K562 (cell line): ENCODE measurements at regions not wholly inside any gene's neighbourhood (a gene's known extent, or its start where the extent isn't known, plus 50 kb on each side); places are given as distances from the start of the nearest gene placed in this dataset.

ENCODE experiments used
- ATAC-seq: fragments of 200-7000 bp; cut with Tn5 transposase; 3 replicates; pipeline ENCODE4 v1.9.1; 2020; ENCODE audit warnings: moderate library complexity
- BruUV-seq: library from RNA; stranded (reverse); fragments of 400-500 nt; replicated peaks from 2 replicates; lab custom pipeline; 2021; lab: Mats Ljungman, UMichigan
- CTCF ChIA-PET: fragments of 300-600 bp; formaldehyde crosslinking; extraction: SDS; loops from one replicate; lab custom pipeline; 2021; ENCODE audit warnings: low intra/inter-chr PET ratio; lab: Yijun Ruan, JAX
- POLR2A ChIA-PET: fragments of 300-600, 350-650 bp; sonication (Branson Sonifier 250); formaldehyde crosslinking; extraction: SDS; loops from one replicate; lab custom pipeline; 2021; ENCODE audit warnings: antibody characterized with exemption, inconsistent platforms; lab: Yijun Ruan, JAX
- DNase-seq, 4 experiments: peaks; one replicate each; pipeline versions ENCODE4 v3.0.0 to v3.0.0-alpha.2; 2011 to 2018; ENCODE audit warnings: low spot score in 3 of 4, mixed read lengths in 3 of 4; ENCODE audit errors: extremely low read depth in 1 of 4
- FAIRE-seq: peaks from 2 replicates; lab custom pipeline; 2011; peaks lifted over from hg19 to GRCh38; lab: Jason Lieb, UNC
- H2AFZ ChIP-seq: 2 replicates; pipeline ENCODE4 v1.6.0; 2011; ENCODE audit warnings: low read depth, low read length, control low read depth, inconsistent platforms
- H3K27ac ChIP-seq: fragments of 200-600 bp; 3 replicates; pipeline ENCODE4 v1.8.0; 2011; ENCODE audit warnings: low read depth, mild to moderate bottlenecking, control low read depth, inconsistent platforms, low read length, moderate library complexity, mixed read lengths; ENCODE audit errors: extremely low read depth
- H3K27me3 ChIP-seq, 2 experiments: fragments of 300-600 bp in 1 of 2; 2 replicates in 1 of 2; 3 replicates in 1 of 2; pipeline versions ENCODE4 v1.6.0 to v1.8.0; 2011; ENCODE audit warnings: inconsistent platforms in 2 of 2, low read length in 2 of 2, mild to moderate bottlenecking in 1 of 2, mixed read lengths in 1 of 2, moderate library complexity in 1 of 2; ENCODE audit not compliant: control insufficient read depth in 2 of 2, insufficient read depth in 2 of 2
- H3K36me3 ChIP-seq: fragments of 300-600 bp; 3 replicates; pipeline ENCODE4 v1.8.0; 2011; ENCODE audit warnings: mild to moderate bottlenecking, low read length, inconsistent platforms; ENCODE audit not compliant: control insufficient read depth, insufficient read depth
- H3K4me1 ChIP-seq, 2 experiments: fragments of 200-600 bp in 1 of 2; replicated peaks in 1 of 2; 2 replicates in 1 of 2; 3 replicates in 1 of 2; pipeline versions ENCODE4 v1.5.1 to v1.8.0; 2011; ENCODE audit warnings: inconsistent platforms in 2 of 2, low read length in 2 of 2, mild to moderate bottlenecking in 1 of 2, mixed read lengths in 1 of 2, moderate library complexity in 1 of 2; ENCODE audit not compliant: control insufficient read depth in 2 of 2, insufficient read depth in 2 of 2
- H3K4me2 ChIP-seq: 2 replicates; pipeline ENCODE4 v1.6.1; 2011; ENCODE audit warnings: low read length, control low read depth, inconsistent platforms, mixed read lengths; ENCODE audit not compliant: insufficient read depth
- H3K4me3 ChIP-seq: fragments of 200-600 bp; sonication (generic), shearing (Covaris generic); 2 replicates; pipeline ENCODE4 v1.5.1; 2016; ENCODE audit warnings: control low read depth, inconsistent platforms
- H3K79me2 ChIP-seq: fragments of 200-600 bp; 3 replicates; pipeline ENCODE4 v1.8.0; 2011; ENCODE audit warnings: low read length, inconsistent platforms; ENCODE audit not compliant: control insufficient read depth, insufficient read depth
- H3K9ac ChIP-seq, 2 experiments: 2 replicates each; pipeline versions ENCODE4 v1.6.0 to v1.6.1; 2011; ENCODE audit warnings: low read depth in 2 of 2, low read length in 2 of 2, control low read depth in 1 of 2, inconsistent platforms in 1 of 2, mild to moderate bottlenecking in 1 of 2, mixed read lengths in 1 of 2; ENCODE audit not compliant: insufficient read depth in 1 of 2
- H3K9me1 ChIP-seq: one replicate; pipeline ENCODE4 v1.6.0; 2011; ENCODE audit warnings: inconsistent platforms, mild to moderate bottlenecking, low read length, moderate library complexity; ENCODE audit not compliant: control insufficient read depth, insufficient read depth
- H3K9me3 ChIP-seq: replicated peaks from 2 replicates; pipeline ENCODE4 v1.5.1; 2011; ENCODE audit warnings: low read depth, low read length, inconsistent platforms; ENCODE audit not compliant: control insufficient read depth, insufficient read depth
- H4K20me1 ChIP-seq: replicated peaks from 2 replicates; pipeline ENCODE4 v1.6.1; 2011; ENCODE audit warnings: low read length, inconsistent platforms, mixed read lengths; ENCODE audit not compliant: control insufficient read depth, insufficient read depth
- ATF1 ChIP-seq, 2 experiments: fragments of 450-650 bp in 1 of 2; IDR thresholded peaks; 2 replicates each; pipeline ENCODE4 v1.6.1; 2016; ENCODE audit warnings: missing compliant biosample characterization in 1 of 2, missing genetic modification characterization in 1 of 2
- BRD9 ChIP-seq: fragments of 450-650 bp; IDR thresholded peaks from 2 replicates; pipeline ENCODE4 v1.6.1; 2018; ENCODE audit warnings: low read depth; ENCODE audit not compliant: partially characterized antibody
- CGGBP1 ChIP-seq: fragments of 250-450 bp; sonication (Bioruptor Pico); IDR thresholded peaks from 2 replicates; pipeline ENCODE4 v1.9.0; 2021; ENCODE audit warnings: mild to moderate bottlenecking
- GATAD2A ChIP-seq: fragments of 450-650 bp; IDR thresholded peaks from 2 replicates; pipeline ENCODE4 v1.6.1; 2017
- PHTF2 ChIP-seq: fragments of 250-450 bp; sonication (Bioruptor Pico); IDR thresholded peaks from 2 replicates; pipeline ENCODE4 v1.5.0; 2021; ENCODE audit warnings: mild to moderate bottlenecking
- ZBTB34 ChIP-seq: fragments of 250-450 bp; sonication (Bioruptor Pico); IDR thresholded peaks from 2 replicates; pipeline ENCODE4 v1.8.0; 2021; ENCODE audit warnings: mild to moderate bottlenecking, moderate library complexity
- ZEB2 ChIP-seq: fragments of 450-650 bp; IDR thresholded peaks from 2 replicates; pipeline ENCODE4 v1.6.1; 2016
- ZKSCAN1 ChIP-seq: fragments of 150-350 bp; IDR thresholded peaks from 2 replicates; pipeline ENCODE4 v1.6.1; 2016; ENCODE audit warnings: low read depth, low read length
- ZNF146 ChIP-seq: IDR thresholded peaks from one replicate; pipeline ENCODE4 v1.6.1; 2018; ENCODE audit warnings: missing compliant biosample characterization; ENCODE audit not compliant: unreplicated experiment
- ZNF239 ChIP-seq: fragments of 250-450 bp; sonication (Bioruptor Pico); IDR thresholded peaks from 2 replicates; pipeline ENCODE4 v1.4.0; 2020; ENCODE audit warnings: mild to moderate bottlenecking
- WGBS: fragments of 100-300 bp; shearing (Covaris generic); methylation state at CpG from one replicate; pipeline ENCODE4 v1.1.6; 2016; ENCODE audit warnings: low coverage, mixed read lengths; ENCODE audit not compliant: insufficient coverage; ENCODE audit errors: missing lambda C conversion rate; 5-methylcytosine and 5-hydroxymethylcytosine counted together
- in situ Hi-C: fragments of 300-500 bp; cut with MboI; formaldehyde crosslinking; loops from 4 replicates; pipeline ENCODE4 v1.15.0; 2018; ENCODE audit warnings: inconsistent platforms, mixed read lengths
- intact Hi-C: fragments of 100-400 bp; cut with micrococcal nuclease; formaldehyde crosslinking; loops from 2 replicates; pipeline ENCODE4 v1.14.2; 2022
- TF ChIP-seq, protein P1 (sequence below): fragments of 450-650 bp; IDR thresholded peaks from 2 replicates; pipeline ENCODE4 v1.6.1; 2017; ENCODE audit warnings: antibody characterized with exemption, mild to moderate bottlenecking
- TF ChIP-seq, protein P2 (sequence below): sonication (generic); formaldehyde crosslinking; IDR thresholded peaks from 2 replicates; pipeline ENCODE4 v1.8.1; 2023; ENCODE audit warnings: mild to moderate bottlenecking, missing genetic modification reagents, moderate library complexity
- TF ChIP-seq, protein P3 (sequence below): fragments of 250-450 bp; sonication (Bioruptor Pico); IDR thresholded peaks from 2 replicates; pipeline ENCODE4 v1.5.0; 2020; ENCODE audit warnings: mild to moderate bottlenecking

DNA sequence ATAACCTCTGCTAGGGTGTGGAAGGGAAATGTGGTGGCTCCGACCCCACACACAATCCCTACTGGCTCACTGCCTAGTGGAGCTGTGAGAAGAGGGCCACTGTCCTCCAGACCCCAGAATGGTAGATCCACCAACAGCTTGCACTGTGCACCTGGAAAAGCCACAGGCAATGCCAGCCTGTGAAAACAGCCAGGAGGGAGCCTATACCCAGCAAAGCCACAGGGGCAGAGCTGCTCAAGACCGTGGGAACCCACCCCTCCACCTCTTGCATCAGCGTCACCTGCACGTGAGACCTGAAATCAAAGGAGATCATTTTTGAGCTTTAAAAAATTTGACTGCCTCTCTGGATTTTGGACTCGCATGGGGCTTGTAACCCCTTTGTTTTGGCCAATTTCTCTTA lies 249.0 kb upstream of the CDH2 start (continued):
- TF ChIP-seq, protein P1, sequence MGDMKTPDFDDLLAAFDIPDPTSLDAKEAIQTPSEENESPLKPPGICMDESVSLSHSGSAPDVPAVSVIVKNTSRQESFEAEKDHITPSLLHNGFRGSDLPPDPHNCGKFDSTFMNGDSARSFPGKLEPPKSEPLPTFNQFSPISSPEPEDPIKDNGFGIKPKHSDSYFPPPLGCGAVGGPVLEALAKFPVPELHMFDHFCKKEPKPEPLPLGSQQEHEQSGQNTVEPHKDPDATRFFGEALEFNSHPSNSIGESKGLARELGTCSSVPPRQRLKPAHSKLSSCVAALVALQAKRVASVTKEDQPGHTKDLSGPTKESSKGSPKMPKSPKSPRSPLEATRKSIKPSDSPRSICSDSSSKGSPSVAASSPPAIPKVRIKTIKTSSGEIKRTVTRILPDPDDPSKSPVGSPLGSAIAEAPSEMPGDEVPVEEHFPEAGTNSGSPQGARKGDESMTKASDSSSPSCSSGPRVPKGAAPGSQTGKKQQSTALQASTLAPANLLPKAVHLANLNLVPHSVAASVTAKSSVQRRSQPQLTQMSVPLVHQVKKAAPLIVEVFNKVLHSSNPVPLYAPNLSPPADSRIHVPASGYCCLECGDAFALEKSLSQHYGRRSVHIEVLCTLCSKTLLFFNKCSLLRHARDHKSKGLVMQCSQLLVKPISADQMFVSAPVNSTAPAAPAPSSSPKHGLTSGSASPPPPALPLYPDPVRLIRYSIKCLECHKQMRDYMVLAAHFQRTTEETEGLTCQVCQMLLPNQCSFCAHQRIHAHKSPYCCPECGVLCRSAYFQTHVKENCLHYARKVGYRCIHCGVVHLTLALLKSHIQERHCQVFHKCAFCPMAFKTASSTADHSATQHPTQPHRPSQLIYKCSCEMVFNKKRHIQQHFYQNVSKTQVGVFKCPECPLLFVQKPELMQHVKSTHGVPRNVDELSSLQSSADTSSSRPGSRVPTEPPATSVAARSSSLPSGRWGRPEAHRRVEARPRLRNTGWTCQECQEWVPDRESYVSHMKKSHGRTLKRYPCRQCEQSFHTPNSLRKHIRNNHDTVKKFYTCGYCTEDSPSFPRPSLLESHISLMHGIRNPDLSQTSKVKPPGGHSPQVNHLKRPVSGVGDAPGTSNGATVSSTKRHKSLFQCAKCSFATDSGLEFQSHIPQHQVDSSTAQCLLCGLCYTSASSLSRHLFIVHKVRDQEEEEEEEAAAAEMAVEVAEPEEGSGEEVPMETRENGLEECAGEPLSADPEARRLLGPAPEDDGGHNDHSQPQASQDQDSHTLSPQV: no peak

DNA sequence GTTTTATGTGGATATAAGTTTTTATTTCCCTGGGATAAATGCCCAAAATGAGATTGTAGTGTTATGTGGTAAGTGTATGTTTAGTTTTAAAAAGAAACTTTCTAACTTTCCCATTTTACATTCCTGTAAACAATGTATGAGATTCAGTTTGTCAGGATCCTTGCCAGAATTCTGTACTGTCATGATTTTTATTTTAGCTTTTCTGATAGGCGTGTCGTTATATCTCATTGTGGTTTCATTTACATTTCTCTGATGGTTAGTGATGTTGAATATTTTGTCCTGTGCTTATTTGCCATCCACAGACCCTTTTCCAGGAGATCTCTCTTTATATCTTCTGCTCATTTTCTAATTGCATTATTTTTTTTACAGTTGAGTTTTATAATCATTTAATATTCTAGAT lies 245.6 kb upstream of the CDH2 start:
- Histone ChIP-seq H3K9me3 (no peaks in the 10 kb centered on the region; the same call in 1 of the 2 replicates), H3K4me1 (no peaks in the 10 kb centered on the region), H2AFZ (no peak overlapping the region), H3K9me1 (no peaks in the 10 kb centered on the region), H3K4me2 (no peak overlapping the region), H3K79me2 (no peaks in the 10 kb centered on the region), H3K4me3 (no peak overlapping the region), H3K9ac (no peak overlapping the region), H4K20me1 (no peaks in the 10 kb centered on the region), H3K36me3 (no peaks in the 10 kb centered on the region), H3K27ac (no peak overlapping the region), H3K27me3 (no peaks in the 10 kb centered on the region)
- intact Hi-C loops: no loop called here
- FAIRE-seq (no peak), ATAC-seq (no peak), DNase-seq (no peak)
- WGBS: 3% methylated on average over 2 of the region's 2 CpGs
- BruUV-seq: no TSS peak
- ChIA-PET POLR2A (no interaction called here), CTCF (no interaction called here)
- in situ Hi-C loops: no loop called here
- TF ChIP-seq BRD9: no peak
- TF ChIP-seq PHTF2 (CRISPR knock-in tag): no peak
- no peak for TF ChIP-seq CGGBP1 (CRISPR knock-in tag)
- no peak for TF ChIP-seq ZEB2
- no peak for TF ChIP-seq ZNF146 (CRISPR knock-in tag)
- TF ChIP-seq GATAD2A: no peak
- TF ChIP-seq ZBTB34 (CRISPR knock-in tag): no peak
- no peak for TF ChIP-seq ZKSCAN1
- TF ChIP-seq ATF1 (CRISPR knock-in tag; IDR thresholded peaks at IDR 0.05): no peak
- TF ChIP-seq ATF1 (tag; IDR thresholded peaks at IDR 0.05): no peak
- TF ChIP-seq, protein P2, sequence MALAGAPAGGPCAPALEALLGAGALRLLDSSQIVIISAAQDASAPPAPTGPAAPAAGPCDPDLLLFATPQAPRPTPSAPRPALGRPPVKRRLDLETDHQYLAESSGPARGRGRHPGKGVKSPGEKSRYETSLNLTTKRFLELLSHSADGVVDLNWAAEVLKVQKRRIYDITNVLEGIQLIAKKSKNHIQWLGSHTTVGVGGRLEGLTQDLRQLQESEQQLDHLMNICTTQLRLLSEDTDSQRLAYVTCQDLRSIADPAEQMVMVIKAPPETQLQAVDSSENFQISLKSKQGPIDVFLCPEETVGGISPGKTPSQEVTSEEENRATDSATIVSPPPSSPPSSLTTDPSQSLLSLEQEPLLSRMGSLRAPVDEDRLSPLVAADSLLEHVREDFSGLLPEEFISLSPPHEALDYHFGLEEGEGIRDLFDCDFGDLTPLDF: no peak
- no peak for TF ChIP-seq ZNF239 (CRISPR knock-in tag)
- TF ChIP-seq, protein P3, sequence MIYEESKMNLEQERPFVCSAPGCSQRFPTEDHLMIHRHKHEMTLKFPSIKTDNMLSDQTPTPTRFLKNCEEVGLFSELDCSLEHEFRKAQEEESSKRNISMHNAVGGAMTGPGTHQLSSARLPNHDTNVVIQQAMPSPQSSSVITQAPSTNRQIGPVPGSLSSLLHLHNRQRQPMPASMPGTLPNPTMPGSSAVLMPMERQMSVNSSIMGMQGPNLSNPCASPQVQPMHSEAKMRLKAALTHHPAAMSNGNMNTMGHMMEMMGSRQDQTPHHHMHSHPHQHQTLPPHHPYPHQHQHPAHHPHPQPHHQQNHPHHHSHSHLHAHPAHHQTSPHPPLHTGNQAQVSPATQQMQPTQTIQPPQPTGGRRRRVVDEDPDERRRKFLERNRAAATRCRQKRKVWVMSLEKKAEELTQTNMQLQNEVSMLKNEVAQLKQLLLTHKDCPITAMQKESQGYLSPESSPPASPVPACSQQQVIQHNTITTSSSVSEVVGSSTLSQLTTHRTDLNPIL (CRISPR knock-in tag): no peak
